ENCODE measurements at regions not wholly inside any gene's neighbourhood (a gene's known extent, or its start where the extent isn't known, plus 50 kb on each side); places are given as distances from the start of the nearest gene placed in this dataset.
"Not testable (repeated sequence)": the region's sequence is repeated elsewhere in the genome, so short reads cannot be mapped to it uniquely, and the experiment has no call there.

DNA sequence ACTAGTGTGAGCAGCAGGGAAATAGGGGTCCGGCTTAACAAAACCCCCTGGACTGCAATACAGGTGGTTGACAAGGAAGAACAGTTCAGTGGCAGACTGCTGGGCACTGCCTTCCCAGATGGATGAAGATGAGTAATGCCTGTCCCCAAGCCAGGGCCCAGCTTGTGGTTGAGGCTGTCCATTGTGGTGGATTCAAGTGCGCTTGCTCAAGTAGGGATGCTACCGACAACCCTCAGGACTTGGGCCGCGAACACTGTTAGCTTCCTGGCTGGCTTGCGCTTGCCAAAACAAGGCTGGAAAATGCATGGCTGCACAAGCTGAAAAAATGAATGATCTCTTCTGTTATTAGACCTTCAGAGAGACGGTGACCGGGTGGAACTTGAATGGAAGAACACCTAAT is 116.1 kb upstream of the ACBD5 start:
- Histone ChIP-seq H3K27me3 (ENCODE audit: control insufficient read depth in 4 of 4, insufficient read depth in 4 of 4, low read length in 3 of 4) (no peaks in the 10 kb centered on the region), H3K9ac (ENCODE audit: low read depth in 1 of 2, low read length in 2 of 2) (no peak overlapping the region), H3K27ac (ENCODE audit: low read depth in 1 of 2, low read length in 2 of 2) (no peak overlapping the region), H3K9me3 (ENCODE audit: control insufficient read depth in 4 of 4, low read length in 3 of 4) (no peaks in the 10 kb centered on the region), H3K36me3 (ENCODE audit: control insufficient read depth in 4 of 4, insufficient read depth in 3 of 4, low read depth in 1 of 4, low read length in 3 of 4) (no peaks in the 10 kb centered on the region), H3K4me1 (ENCODE audit: control insufficient read depth in 4 of 4, insufficient read depth in 4 of 4, low read length in 3 of 4) (no peaks in the 10 kb centered on the region), H3K4me3 (ENCODE audit: low read depth in 1 of 3, low read length in 3 of 3) (no peak overlapping the region)
- WGBS = 95% methylated on average over 8 of the region's 8 CpGs
- TF ChIP-seq, protein P1, sequence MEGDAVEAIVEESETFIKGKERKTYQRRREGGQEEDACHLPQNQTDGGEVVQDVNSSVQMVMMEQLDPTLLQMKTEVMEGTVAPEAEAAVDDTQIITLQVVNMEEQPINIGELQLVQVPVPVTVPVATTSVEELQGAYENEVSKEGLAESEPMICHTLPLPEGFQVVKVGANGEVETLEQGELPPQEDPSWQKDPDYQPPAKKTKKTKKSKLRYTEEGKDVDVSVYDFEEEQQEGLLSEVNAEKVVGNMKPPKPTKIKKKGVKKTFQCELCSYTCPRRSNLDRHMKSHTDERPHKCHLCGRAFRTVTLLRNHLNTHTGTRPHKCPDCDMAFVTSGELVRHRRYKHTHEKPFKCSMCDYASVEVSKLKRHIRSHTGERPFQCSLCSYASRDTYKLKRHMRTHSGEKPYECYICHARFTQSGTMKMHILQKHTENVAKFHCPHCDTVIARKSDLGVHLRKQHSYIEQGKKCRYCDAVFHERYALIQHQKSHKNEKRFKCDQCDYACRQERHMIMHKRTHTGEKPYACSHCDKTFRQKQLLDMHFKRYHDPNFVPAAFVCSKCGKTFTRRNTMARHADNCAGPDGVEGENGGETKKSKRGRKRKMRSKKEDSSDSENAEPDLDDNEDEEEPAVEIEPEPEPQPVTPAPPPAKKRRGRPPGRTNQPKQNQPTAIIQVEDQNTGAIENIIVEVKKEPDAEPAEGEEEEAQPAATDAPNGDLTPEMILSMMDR (IDR thresholded peaks at IDR 0.05; ENCODE audit: low read depth, low read length, missing input control) = no peak
- TF ChIP-seq HNF4G (IDR thresholded peaks at IDR 0.05) (no peak), RXRA (IDR thresholded peaks at IDR 0.05) (no peak), EGR1 (IDR thresholded peaks at IDR 0.05; ENCODE audit: low read depth in 2 of 2) (no peak), FOXA1 (IDR thresholded peaks at IDR 0.05) (no peak), RAD21 (IDR thresholded peaks at IDR 0.05) (no peak)
- DNase-seq (ENCODE audit: low spot score) = no peak

DNA sequence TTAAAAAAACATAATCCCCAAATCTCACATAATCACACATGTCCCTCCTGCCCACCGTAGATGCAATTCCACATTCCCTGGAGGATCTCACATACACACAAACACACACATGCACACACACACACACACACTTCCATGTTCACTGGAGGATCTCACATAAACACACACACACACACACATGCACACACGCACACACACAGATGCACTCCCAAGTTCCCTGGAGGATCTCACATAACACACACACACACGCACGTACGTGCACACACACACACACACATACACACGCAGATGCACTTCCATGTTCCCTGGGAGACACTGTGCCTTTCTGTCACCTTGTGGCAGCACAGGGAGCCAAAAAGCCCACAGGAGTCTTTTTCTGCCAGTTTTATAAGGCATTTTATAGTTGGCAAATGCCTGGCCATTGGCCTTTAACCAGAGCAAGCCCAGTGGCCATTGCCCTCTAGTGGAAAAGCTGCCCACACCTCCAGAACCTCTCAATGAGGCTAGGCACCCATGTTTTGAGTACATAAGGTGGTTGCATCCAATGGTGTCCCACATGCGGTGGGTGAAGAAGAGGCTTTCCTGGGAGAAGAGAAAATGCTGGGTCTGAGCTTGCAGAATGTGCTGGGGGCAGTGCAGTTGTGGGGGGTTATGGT is 115.4 kb upstream of the ACBD5 start:
- no peak overlapping the region for H3K9ac ChIP-seq (ENCODE audit: low read depth in 1 of 2, low read length in 2 of 2)
- no peaks in the 10 kb centered on the region for H3K36me3 ChIP-seq (ENCODE audit: control insufficient read depth in 4 of 4, insufficient read depth in 3 of 4, low read depth in 1 of 4, low read length in 3 of 4)
- H3K27ac ChIP-seq (ENCODE audit: low read depth in 1 of 2, low read length in 2 of 2) = no peak overlapping the region
- H3K4me3 ChIP-seq (ENCODE audit: low read depth in 1 of 3, low read length in 3 of 3) = no peak overlapping the region
- DNase-seq (ENCODE audit: low spot score) = no peak
- no peak for TF ChIP-seq TAF1 (conservative IDR thresholded peaks at IDR 0.05)
- no peak for TF ChIP-seq RXRA (IDR thresholded peaks at IDR 0.05)
- TF ChIP-seq HNF4A (conservative IDR thresholded peaks at IDR 0.05) = no peak
- TF ChIP-seq RAD21 (IDR thresholded peaks at IDR 0.05) = peak in 1 of 2 donors; percentile 19
- H3K4me1 ChIP-seq (ENCODE audit: control insufficient read depth in 4 of 4, insufficient read depth in 4 of 4, low read length in 3 of 4) = no peaks in the 10 kb centered on the region
- no peaks in the 10 kb centered on the region for H3K27me3 ChIP-seq (ENCODE audit: control insufficient read depth in 4 of 4, insufficient read depth in 4 of 4, low read length in 3 of 4)
- WGBS = 93% methylated on average over 7 of the region's 7 CpGs
- H3K9me3 ChIP-seq (ENCODE audit: control insufficient read depth in 4 of 4, low read length in 3 of 4) = no peaks in the 10 kb centered on the region

DNA sequence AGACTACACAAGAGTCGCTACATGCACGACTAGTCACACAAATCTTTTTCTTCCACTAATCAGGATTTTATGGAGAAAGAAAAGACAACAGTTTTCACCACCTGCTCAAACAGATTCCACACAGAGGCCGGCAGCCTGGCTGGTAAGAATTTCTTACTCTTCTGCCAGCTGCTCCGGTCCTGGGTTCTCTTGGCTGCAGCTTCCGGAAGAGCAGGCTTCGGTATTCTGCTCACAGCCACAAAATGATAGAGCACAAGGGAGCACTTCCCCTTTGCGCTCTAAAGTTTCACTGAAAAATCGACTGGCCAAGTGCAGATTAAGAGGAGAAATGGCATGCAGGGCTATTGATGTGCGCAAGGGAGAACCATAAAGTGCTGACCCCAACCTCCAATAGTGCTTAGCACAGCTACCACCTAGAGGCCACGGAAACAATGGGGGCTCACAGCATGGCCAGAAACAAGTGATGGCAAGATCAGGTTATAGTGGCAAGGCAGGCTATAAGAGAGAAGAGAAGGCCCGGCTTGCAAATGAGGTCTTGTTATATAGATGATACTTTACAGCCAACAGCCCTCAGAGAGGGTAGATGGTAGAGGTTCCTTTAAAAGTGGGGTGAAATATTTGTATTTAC is 114.2 kb upstream of the ACBD5 start:
- 58% methylated on average over 11 of the region's 11 CpGs for WGBS
- not testable (repeated sequence) for H3K4me3 ChIP-seq (ENCODE audit: low read depth in 1 of 3, low read length in 3 of 3); H3K9me3 ChIP-seq (ENCODE audit: control insufficient read depth in 4 of 4, low read length in 3 of 4); H3K27ac ChIP-seq (ENCODE audit: low read depth in 1 of 2, low read length in 2 of 2); H3K36me3 ChIP-seq (ENCODE audit: control insufficient read depth in 4 of 4, insufficient read depth in 3 of 4, low read depth in 1 of 4, low read length in 3 of 4); H3K4me1 ChIP-seq (ENCODE audit: control insufficient read depth in 4 of 4, insufficient read depth in 4 of 4, low read length in 3 of 4); DNase-seq (ENCODE audit: low spot score); H3K9ac ChIP-seq (ENCODE audit: low read depth in 1 of 2, low read length in 2 of 2); H3K27me3 ChIP-seq (ENCODE audit: control insufficient read depth in 4 of 4, insufficient read depth in 4 of 4, low read length in 3 of 4)

DNA sequence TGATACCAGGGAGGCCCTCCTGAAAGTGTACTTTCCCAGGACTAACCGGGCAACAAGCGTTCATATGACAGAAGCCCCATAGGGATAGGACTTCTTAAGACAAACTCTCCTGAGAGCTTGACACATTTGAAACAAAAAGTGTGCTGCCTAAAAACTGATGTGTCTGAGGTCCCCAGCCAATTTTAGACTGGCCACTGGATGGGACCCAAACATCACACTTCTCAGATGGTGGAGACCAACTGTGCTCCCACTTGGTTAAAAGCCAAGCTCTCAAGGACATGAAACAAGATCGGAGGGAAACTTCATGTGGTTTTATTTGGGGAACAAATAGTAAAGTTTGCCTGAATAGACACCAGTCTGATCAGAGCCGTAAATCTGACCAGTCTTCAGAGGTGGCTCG is 113.5 kb upstream of the ACBD5 start:
- H3K4me3 ChIP-seq (ENCODE audit: low read depth in 1 of 3, low read length in 3 of 3); H3K4me1 ChIP-seq (ENCODE audit: control insufficient read depth in 4 of 4, insufficient read depth in 4 of 4, low read length in 3 of 4): not testable (repeated sequence)
- 71% methylated on average over 5 of the region's 5 CpGs for WGBS

More for the DNA sequence above, 113.5 kb upstream of the ACBD5 start:
- H3K9ac ChIP-seq (ENCODE audit: low read depth in 1 of 2, low read length in 2 of 2); H3K27me3 ChIP-seq (ENCODE audit: control insufficient read depth in 4 of 4, insufficient read depth in 4 of 4, low read length in 3 of 4); H3K9me3 ChIP-seq (ENCODE audit: control insufficient read depth in 4 of 4, low read length in 3 of 4); H3K36me3 ChIP-seq (ENCODE audit: control insufficient read depth in 4 of 4, insufficient read depth in 3 of 4, low read depth in 1 of 4, low read length in 3 of 4); H3K27ac ChIP-seq (ENCODE audit: low read depth in 1 of 2, low read length in 2 of 2); DNase-seq (ENCODE audit: low spot score): not testable (repeated sequence)

Data from liver (tissue), 8 donors.